ENCODE measurements at regions not wholly inside any gene's neighbourhood (a gene's known extent, or its start where the extent isn't known, plus 50 kb on each side); places are given as distances from the start of the nearest gene placed in this dataset.

DNA sequence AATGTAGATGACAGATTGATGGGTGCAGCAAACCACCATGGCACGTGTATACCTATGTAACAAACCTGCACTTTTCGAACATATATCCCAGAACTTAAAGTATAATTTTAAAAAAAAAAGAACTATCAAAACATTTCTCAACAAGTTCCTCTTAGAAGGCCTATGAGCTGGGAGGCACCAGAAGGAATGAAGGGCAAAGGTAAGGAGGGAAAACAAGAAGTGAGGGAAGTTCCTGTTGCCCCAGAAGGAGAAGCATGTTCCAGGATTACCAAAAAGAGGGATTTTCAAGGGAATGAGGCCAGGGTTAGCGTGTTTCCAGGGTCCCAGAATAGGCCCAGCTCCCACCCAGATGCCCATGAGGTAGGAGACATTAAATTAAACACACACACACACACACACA, 361.0 kb downstream of the SETD4 start:
- Histone ChIP-seq H3K36me3 (ENCODE audit: insufficient read depth, low read length) (no peaks in the 10 kb centered on the region), H2AFZ (ENCODE audit: low read length, unreplicated experiment) (no peak overlapping the region), H3K79me2 (ENCODE audit: control insufficient read depth, insufficient read depth, low read length, unreplicated experiment) (no peaks in the 10 kb centered on the region), H3K4me1 (ENCODE audit: control insufficient read depth, insufficient read depth, low read length, unreplicated experiment) (no peaks in the 10 kb centered on the region), H3K4me3 (ENCODE audit: low read depth, low read length) (no peak overlapping the region), H3K27me3 (ENCODE audit: insufficient read depth, low read length) (peaks cover 22% of the 10 kb centered on the region), H3K27ac (ENCODE audit: low read depth, low read length) (no peak overlapping the region)

DNA sequence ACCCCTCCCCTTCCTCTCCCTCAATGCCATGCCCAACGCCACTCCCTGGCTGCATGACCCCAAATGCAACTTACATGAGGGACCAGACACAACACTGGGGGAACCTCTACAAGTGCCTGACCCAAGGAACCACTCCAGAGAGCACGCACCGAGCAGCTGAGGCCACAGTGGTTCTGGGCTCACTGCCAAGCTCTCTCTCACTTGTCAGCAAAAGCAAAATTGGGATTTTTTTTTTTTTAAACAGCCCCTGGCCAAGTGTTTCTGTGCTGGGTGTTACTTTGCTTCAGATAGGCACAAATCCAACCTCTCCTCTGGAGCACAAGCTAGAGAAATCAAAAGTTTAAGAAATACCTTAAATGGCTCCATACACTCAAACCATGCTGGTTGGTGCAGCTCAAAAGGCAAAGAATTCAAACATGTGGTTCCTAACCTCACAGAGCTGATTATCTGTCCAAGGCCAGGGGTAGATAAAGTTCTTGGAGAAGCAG, 363.0 kb downstream of the SETD4 start:
- H3K4me1 ChIP-seq (ENCODE audit: control insufficient read depth, insufficient read depth, low read length, unreplicated experiment): no peaks in the 10 kb centered on the region
- no peak overlapping the region for H3K27ac ChIP-seq (ENCODE audit: low read depth, low read length)
- no peaks in the 10 kb centered on the region for H3K79me2 ChIP-seq (ENCODE audit: control insufficient read depth, insufficient read depth, low read length, unreplicated experiment)
- no peak overlapping the region for H3K4me3 ChIP-seq (ENCODE audit: low read depth, low read length)
- H3K27me3 ChIP-seq (ENCODE audit: insufficient read depth, low read length): peaks cover 23% of the 10 kb centered on the region
- no peak overlapping the region for H2AFZ ChIP-seq (ENCODE audit: low read length, unreplicated experiment)
- H3K36me3 ChIP-seq (ENCODE audit: insufficient read depth, low read length): no peaks in the 10 kb centered on the region

DNA sequence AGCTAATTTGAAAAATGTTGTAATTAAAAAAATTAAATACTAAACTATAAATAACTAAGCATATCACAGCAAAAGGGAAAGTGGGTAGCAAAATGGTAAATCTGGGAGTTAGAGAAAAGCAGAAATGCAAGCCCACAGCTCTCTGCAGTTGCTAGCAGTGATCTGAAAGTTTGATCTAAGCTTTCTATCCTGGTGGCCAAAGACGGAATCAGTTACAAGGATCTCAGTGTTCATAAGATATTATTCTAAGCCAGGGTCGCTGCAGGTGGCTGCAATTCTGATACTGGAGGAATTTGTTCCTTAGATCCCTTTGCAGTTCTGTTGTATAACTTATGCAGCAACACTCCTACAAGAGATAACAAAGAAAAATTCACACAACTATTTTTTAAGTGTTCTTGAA, 363.7 kb downstream of the SETD4 start:
- no peak overlapping the region for H3K4me3 ChIP-seq (ENCODE audit: low read depth, low read length)
- no peaks in the 10 kb centered on the region for H3K79me2 ChIP-seq (ENCODE audit: control insufficient read depth, insufficient read depth, low read length, unreplicated experiment)
- H3K4me1 ChIP-seq (ENCODE audit: control insufficient read depth, insufficient read depth, low read length, unreplicated experiment): no peaks in the 10 kb centered on the region
- H2AFZ ChIP-seq (ENCODE audit: low read length, unreplicated experiment): no peak overlapping the region
- no peak overlapping the region for H3K27ac ChIP-seq (ENCODE audit: low read depth, low read length)
- no peaks in the 10 kb centered on the region for H3K36me3 ChIP-seq (ENCODE audit: insufficient read depth, low read length)
- peaks cover 23% of the 10 kb centered on the region for H3K27me3 ChIP-seq (ENCODE audit: insufficient read depth, low read length)

DNA sequence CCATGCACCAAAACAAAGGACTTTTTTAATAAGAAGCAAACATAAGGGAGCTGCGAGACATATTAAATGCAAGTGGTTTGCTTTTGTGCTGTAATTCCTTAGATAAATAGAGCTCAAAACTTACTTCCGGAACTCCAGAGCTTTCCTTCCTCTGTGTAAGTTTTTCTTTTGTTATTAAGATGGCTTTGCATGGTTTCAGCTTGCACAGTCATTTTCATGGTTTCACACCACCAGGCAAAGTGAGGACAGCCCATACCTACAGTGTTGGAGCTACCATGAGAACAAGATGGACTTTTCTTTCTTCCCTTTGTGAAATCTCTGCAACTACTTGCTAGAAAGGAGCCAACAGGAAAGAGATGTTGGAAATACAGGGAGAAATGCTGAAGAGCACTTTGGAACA, 368.0 kb downstream of the SETD4 start:
- Histone ChIP-seq H3K4me1 (ENCODE audit: control insufficient read depth, insufficient read depth, low read length, unreplicated experiment) (no peaks in the 10 kb centered on the region), H2AFZ (ENCODE audit: low read length, unreplicated experiment) (no peak overlapping the region), H3K36me3 (ENCODE audit: insufficient read depth, low read length) (no peaks in the 10 kb centered on the region), H3K27ac (ENCODE audit: low read depth, low read length) (no peak overlapping the region), H3K79me2 (ENCODE audit: control insufficient read depth, insufficient read depth, low read length, unreplicated experiment) (no peaks in the 10 kb centered on the region), H3K4me3 (ENCODE audit: low read depth, low read length) (no peak overlapping the region), H3K27me3 (ENCODE audit: insufficient read depth, low read length) (peaks cover 34% of the 10 kb centered on the region)

DNA sequence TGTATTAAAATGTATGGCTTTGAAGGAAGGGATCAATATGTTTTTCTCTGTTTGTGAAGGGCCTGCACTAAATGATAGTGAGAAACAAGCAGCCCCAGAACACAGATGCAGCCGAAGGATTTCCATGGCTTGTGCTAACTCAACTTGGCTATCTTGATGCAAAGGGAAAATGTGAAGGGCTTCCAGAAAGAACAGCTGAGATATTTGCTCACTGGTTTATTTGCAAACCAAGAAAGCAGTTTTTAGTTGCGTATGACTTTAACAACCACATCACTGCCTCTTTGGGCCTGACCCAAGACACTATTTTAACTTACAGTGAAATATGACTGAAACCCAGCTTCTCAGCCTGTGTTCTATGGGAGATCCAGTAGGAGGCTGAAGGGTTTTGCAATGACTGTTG, 369.9 kb downstream of the SETD4 start:
- Histone ChIP-seq H3K27me3 (ENCODE audit: insufficient read depth, low read length) (peaks cover 43% of the 10 kb centered on the region), H3K4me1 (ENCODE audit: control insufficient read depth, insufficient read depth, low read length, unreplicated experiment) (no peaks in the 10 kb centered on the region), H3K36me3 (ENCODE audit: insufficient read depth, low read length) (no peaks in the 10 kb centered on the region), H2AFZ (ENCODE audit: low read length, unreplicated experiment) (no peak overlapping the region), H3K27ac (ENCODE audit: low read depth, low read length) (no peak overlapping the region), H3K4me3 (ENCODE audit: low read depth, low read length) (no peak overlapping the region), H3K79me2 (ENCODE audit: control insufficient read depth, insufficient read depth, low read length, unreplicated experiment) (no peaks in the 10 kb centered on the region)

DNA sequence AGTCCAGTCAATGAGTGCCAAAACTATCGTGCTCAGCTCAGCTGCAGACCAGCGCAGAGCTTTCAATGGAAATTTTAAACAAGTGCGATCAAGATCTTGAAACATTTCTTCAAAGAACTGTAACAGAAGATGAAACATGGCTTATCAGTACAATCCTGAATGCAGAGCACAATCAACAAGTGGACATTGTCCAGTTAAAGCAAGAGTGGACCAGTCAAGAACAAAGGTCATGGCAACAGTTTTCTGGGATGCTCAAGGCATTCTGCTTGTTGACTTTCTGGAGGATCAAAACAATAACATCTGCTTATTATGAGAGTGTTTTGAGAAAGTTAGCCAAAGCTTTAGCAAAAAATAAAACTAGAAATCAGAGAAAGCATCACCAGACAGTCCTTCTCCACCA, 374.2 kb downstream of the SETD4 start:
- Histone ChIP-seq H3K27ac (ENCODE audit: low read depth, low read length) (no peak overlapping the region), H3K4me3 (ENCODE audit: low read depth, low read length) (no peak overlapping the region), H3K4me1 (ENCODE audit: control insufficient read depth, insufficient read depth, low read length, unreplicated experiment) (no peaks in the 10 kb centered on the region), H3K27me3 (ENCODE audit: insufficient read depth, low read length) (peaks cover 20% of the 10 kb centered on the region), H2AFZ (ENCODE audit: low read length, unreplicated experiment) (no peak overlapping the region), H3K36me3 (ENCODE audit: insufficient read depth, low read length) (no peaks in the 10 kb centered on the region), H3K79me2 (ENCODE audit: control insufficient read depth, insufficient read depth, low read length, unreplicated experiment) (no peaks in the 10 kb centered on the region)

DNA sequence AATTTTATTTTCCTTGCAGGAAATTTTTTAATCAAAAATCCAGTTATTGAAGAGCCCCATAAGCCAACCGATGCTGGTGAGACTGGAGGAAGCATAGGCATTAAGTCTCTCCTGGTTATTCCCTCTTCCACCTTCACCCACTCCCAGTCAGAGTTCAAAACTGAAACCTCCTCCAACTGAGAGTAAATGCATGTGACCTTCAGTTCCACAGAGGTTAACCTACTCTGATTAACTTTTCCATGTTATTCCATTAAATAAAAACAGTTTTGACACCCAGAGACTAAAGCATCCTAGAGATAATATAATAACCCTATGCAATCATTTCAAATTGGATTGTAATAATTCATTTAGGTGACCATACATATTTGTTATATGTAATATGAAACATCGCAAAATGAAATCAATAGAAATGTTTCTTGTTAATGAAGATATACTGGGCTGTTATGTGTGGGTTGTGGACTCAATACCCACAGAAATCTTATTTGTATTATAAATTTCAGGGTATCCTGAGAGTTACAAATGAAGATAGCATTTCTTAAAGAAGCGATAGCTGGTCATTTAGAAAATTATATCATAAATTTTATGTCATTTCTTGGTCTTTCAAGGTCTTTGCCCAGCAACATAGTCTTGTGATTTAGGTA, 376.5 kb downstream of the SETD4 start:
- Histone ChIP-seq H3K4me1 (ENCODE audit: control insufficient read depth, insufficient read depth, low read length, unreplicated experiment) (no peaks in the 10 kb centered on the region), H3K4me3 (ENCODE audit: low read depth, low read length) (no peak overlapping the region), H2AFZ (ENCODE audit: low read length, unreplicated experiment) (no peak overlapping the region), H3K27me3 (ENCODE audit: insufficient read depth, low read length) (peaks cover 18% of the 10 kb centered on the region), H3K36me3 (ENCODE audit: insufficient read depth, low read length) (no peaks in the 10 kb centered on the region), H3K27ac (ENCODE audit: low read depth, low read length) (no peak overlapping the region), H3K79me2 (ENCODE audit: control insufficient read depth, insufficient read depth, low read length, unreplicated experiment) (no peaks in the 10 kb centered on the region)

DNA sequence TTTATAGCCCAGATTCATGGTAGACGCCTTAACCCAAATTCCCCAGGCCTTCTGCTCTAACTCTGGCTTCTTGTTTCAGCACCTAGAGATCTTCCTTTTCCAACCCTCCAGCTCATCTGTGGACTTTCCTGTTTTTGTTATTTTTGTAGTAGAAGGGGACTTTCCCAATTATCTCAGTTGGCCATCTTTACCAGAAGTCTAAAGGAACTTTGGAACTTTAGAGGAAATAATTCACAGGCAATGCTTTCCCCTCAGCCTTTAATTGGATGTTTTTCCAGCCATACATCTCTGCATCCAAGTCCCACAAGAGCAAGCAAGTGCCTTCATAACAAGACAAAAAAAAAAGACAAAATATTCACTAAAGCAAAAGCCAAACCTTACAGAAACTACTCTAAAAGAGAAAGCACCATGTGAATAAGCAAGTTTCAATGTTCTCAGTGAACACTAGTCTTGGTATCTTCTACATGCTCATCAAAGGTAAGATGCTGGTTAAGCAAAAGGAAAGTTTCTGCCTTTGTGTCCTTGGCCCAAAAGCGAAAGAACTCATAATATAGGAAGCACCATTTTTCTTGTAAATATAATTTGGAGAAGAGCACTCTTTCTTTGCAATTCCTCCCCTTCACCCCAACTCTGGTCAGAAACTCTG, 377.3 kb downstream of the SETD4 start:
- peaks cover 12% of the 10 kb centered on the region for H3K27me3 ChIP-seq (ENCODE audit: insufficient read depth, low read length)
- H3K4me3 ChIP-seq (ENCODE audit: low read depth, low read length): no peak overlapping the region
- H3K36me3 ChIP-seq (ENCODE audit: insufficient read depth, low read length): no peaks in the 10 kb centered on the region
- no peaks in the 10 kb centered on the region for H3K4me1 ChIP-seq (ENCODE audit: control insufficient read depth, insufficient read depth, low read length, unreplicated experiment)
- no peaks in the 10 kb centered on the region for H3K79me2 ChIP-seq (ENCODE audit: control insufficient read depth, insufficient read depth, low read length, unreplicated experiment)
- H2AFZ ChIP-seq (ENCODE audit: low read length, unreplicated experiment): no peak overlapping the region
- H3K27ac ChIP-seq (ENCODE audit: low read depth, low read length): no peak overlapping the region

DNA sequence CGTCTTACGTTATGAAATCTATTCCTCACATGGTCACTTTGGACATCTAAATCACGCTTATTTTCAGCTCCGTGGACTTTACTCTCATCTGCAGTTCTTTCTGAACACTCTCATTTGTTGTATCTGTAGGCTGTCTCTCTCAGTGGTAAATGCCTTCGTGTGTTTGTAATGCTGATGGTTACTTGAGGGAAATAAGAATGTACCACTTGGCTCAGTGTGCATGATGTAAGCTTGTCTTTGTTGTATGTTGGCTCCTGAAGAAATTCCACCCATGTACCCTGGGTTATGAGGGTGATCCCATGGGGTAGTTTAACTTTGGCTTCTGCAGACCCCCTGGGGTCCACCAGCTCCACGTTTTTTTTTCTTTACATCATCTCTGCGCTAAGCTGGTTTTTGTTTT, 378.4 kb downstream of the SETD4 start:
- H3K27ac ChIP-seq (ENCODE audit: low read depth, low read length): no peak overlapping the region
- H3K4me3 ChIP-seq (ENCODE audit: low read depth, low read length): no peak overlapping the region
- H3K79me2 ChIP-seq (ENCODE audit: control insufficient read depth, insufficient read depth, low read length, unreplicated experiment): no peaks in the 10 kb centered on the region
- H3K4me1 ChIP-seq (ENCODE audit: control insufficient read depth, insufficient read depth, low read length, unreplicated experiment): no peaks in the 10 kb centered on the region
- H2AFZ ChIP-seq (ENCODE audit: low read length, unreplicated experiment): no peak overlapping the region
- H3K27me3 ChIP-seq (ENCODE audit: insufficient read depth, low read length): peaks cover 8% of the 10 kb centered on the region; the same call in 1 of the 2 replicates
- H3K36me3 ChIP-seq (ENCODE audit: insufficient read depth, low read length): no peaks in the 10 kb centered on the region

DNA sequence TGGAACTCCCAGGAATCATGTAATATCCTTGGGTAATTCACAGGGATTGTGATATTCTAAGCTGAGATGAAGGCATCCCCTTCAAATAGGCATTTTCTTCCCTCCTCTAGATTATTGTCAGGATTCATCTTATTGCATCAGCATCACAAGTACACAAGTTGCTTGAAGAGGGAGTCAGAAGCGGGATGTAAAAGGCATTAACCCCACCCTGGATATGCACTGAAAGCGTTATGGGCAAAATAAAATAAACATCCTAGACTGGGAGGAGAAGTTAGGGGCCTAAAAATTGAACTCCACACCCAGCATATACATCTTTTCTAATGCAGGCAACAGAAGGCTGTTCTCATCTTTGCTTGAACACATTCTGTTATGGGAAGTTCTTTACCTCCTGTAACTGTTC, 381.2 kb downstream of the SETD4 start:
- no peak overlapping the region for H3K4me3 ChIP-seq (ENCODE audit: low read depth, low read length)
- H2AFZ ChIP-seq (ENCODE audit: low read length, unreplicated experiment): no peak overlapping the region
- H3K36me3 ChIP-seq (ENCODE audit: insufficient read depth, low read length): no peaks in the 10 kb centered on the region
- no peaks in the 10 kb centered on the region for H3K4me1 ChIP-seq (ENCODE audit: control insufficient read depth, insufficient read depth, low read length, unreplicated experiment)
- H3K27me3 ChIP-seq (ENCODE audit: insufficient read depth, low read length): no peaks in the 10 kb centered on the region
- no peak overlapping the region for H3K27ac ChIP-seq (ENCODE audit: low read depth, low read length)
- H3K79me2 ChIP-seq (ENCODE audit: control insufficient read depth, insufficient read depth, low read length, unreplicated experiment): no peaks in the 10 kb centered on the region

DNA sequence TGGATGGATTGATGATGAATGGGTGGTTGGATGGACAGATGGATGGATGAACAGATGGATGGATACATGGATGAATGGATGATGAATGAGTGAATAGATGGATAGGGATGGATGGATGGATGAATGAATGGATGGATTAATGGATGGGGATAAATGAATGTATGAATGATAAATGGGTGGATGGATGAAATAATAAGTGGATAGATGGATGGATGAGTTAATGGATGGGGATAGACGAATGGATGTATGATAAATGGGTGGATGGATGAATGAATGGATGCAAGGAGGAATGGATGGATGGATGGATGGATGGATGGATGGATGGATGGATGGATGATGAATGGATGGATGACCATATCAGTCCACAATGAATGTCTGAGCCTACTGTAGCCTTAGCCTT, 381.9 kb downstream of the SETD4 start:
- H3K79me2 ChIP-seq (ENCODE audit: control insufficient read depth, insufficient read depth, low read length, unreplicated experiment): no peaks in the 10 kb centered on the region
- no peak overlapping the region for H2AFZ ChIP-seq (ENCODE audit: low read length, unreplicated experiment)
- H3K27ac ChIP-seq (ENCODE audit: low read depth, low read length): no peak overlapping the region
- H3K4me1 ChIP-seq (ENCODE audit: control insufficient read depth, insufficient read depth, low read length, unreplicated experiment): no peaks in the 10 kb centered on the region
- H3K4me3 ChIP-seq (ENCODE audit: low read depth, low read length): no peak overlapping the region
- no peaks in the 10 kb centered on the region for H3K36me3 ChIP-seq (ENCODE audit: insufficient read depth, low read length)
- H3K27me3 ChIP-seq (ENCODE audit: insufficient read depth, low read length): no peaks in the 10 kb centered on the region

Data from ACC112 (cell line).